ENCODE measurements at regions not wholly inside any gene's neighbourhood (a gene's known extent, or its start where the extent isn't known, plus 50 kb on each side); places are given as distances from the start of the nearest gene placed in this dataset.

GRCh38 chr22:48594016-48594756, 1233.5 kb downstream of the BRD1 start (continued):
- TF ChIP-seq RERE (CRISPR knock-in tag; IDR thresholded peaks at IDR 0.05; ENCODE audit: low read depth) (no peak), MTERF4 (CRISPR knock-in tag; IDR thresholded peaks at IDR 0.05) (no peak), GATAD2A (CRISPR knock-in tag; IDR thresholded peaks at IDR 0.05) (no peak)

- ChIA-PET CTCF (ENCODE audit: low intra/inter-chr PET ratio, low total read pairs) (no interaction called here), POLR2A (no interaction called here)
- H3K27ac ChIP-seq (ENCODE audit: extremely low read length, insufficient read depth, low read length), result no peak overlapping the region
- intact Hi-C loops (cut with micrococcal nuclease; ENCODE audit: unreplicated experiment) (no loop called here), in situ Hi-C loops (cut with HindIII; ENCODE audit: extremely low pct_ligation_motif_present, low pct_unique_long_range_greater_than_20kb) (no loop called here)
- DNase-seq (ENCODE audit: low spot score) (no peak), FAIRE-seq (no peak), ATAC-seq (no peak)
- no TSS peak for BruUV-seq (replicated peaks)
- H3K4me1 ChIP-seq (ENCODE audit: insufficient read depth, low read length), result no peaks in the 10 kb centered on the region
- H3K9me3 ChIP-seq (ENCODE audit: low read length), result peaks cover 5% of the 10 kb centered on the region; the same call in 1 of the 2 replicates
- WGBS (ENCODE audit: low lambda C conversion rate), result 72% methylated on average over 13 of the region's 15 CpGs
- no peak overlapping the region for H3K4me2 ChIP-seq (ENCODE audit: low read depth, low read length)
- H3K9ac ChIP-seq (ENCODE audit: insufficient read depth, low read depth, low read length), result no peak overlapping the region
- no peak overlapping the region for H2AFZ ChIP-seq (ENCODE audit: low read length)
- H3K79me2 ChIP-seq (ENCODE audit: insufficient read depth, low read length), result no peaks in the 10 kb centered on the region
- H3K4me3 ChIP-seq (replicated peaks in 1 of 3; ENCODE audit: insufficient read depth in 1 of 3, low read depth in 2 of 3, low read length in 3 of 3), result no peak overlapping the region
- peak; percentile 53 for TF ChIP-seq ZNF629 (CRISPR knock-in tag; conservative IDR thresholded peaks at IDR 0.05)
- TF ChIP-seq ZNF652 (CRISPR knock-in tag; IDR thresholded peaks at IDR 0.05; ENCODE audit: borderline replicate concordance, low read depth), result no peak
- no peaks in the 10 kb centered on the region for H4K20me1 ChIP-seq (ENCODE audit: insufficient read depth, low read length)
- no peaks in the 10 kb centered on the region; a peak in 1 of 5 replicates for H3K27me3 ChIP-seq (ENCODE audit: control insufficient read depth in 1 of 2, insufficient read depth in 2 of 2, low read length in 2 of 2)
- H3K36me3 ChIP-seq (replicated peaks in 1 of 2; ENCODE audit: control insufficient read depth in 1 of 2, insufficient read depth in 2 of 2, low read length in 2 of 2), result no peaks in the 10 kb centered on the region
Observed at GRCh38 chr22:48593551-48593950, 1234.1 kb downstream of the BRD1 start.

All from HepG2 (cell line).